ENCODE measurements at regions not wholly inside any gene's neighbourhood (a gene's known extent, or its start where the extent isn't known, plus 50 kb on each side); places are given as distances from the start of the nearest gene placed in this dataset.
"Not testable (repeated sequence)": the region's sequence is repeated elsewhere in the genome, so short reads cannot be mapped to it uniquely, and the experiment has no call there.

DNA sequence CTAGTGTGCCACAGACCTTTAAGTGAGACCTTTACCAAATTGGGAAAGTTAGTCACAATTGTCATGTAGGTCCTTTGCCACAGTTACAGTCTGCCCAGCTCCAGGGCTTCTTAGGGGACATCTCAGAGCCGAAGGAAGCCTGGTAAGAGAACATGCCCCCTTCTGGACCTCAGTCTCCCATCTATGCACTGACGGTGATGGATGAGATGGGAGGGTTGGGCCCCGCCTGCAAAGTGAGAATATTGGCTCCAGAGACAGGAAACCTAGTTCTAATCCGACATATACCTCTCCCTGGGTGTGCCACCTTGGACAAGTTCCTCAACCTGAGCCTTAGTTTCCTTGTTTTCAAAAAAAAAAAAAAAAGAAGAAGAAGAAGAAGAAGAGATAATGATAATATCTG lies 85.1 kb upstream of the NAV2 start:
- no peak for DNase-seq (ENCODE audit: low read depth)

DNA sequence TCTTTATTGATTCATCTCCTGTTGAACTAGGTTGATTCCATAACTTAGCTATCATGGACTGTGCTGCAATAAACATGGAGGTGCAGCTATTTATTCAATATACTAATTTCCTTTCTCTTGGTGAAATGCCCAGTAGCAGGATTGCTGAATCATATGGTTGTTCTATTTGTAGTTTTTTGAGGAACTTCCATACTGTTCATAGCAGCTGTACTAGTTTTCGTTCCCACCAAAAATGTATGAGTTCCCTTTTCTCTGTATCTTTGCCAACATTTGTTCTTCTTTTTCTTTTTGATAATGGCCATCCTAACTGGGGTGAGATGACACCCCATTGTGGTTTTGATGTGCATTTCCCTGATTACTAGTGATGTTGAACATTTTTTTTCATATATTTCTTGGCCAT lies 87.2 kb upstream of the NAV2 start:
- no peak for DNase-seq (ENCODE audit: low read depth)

DNA sequence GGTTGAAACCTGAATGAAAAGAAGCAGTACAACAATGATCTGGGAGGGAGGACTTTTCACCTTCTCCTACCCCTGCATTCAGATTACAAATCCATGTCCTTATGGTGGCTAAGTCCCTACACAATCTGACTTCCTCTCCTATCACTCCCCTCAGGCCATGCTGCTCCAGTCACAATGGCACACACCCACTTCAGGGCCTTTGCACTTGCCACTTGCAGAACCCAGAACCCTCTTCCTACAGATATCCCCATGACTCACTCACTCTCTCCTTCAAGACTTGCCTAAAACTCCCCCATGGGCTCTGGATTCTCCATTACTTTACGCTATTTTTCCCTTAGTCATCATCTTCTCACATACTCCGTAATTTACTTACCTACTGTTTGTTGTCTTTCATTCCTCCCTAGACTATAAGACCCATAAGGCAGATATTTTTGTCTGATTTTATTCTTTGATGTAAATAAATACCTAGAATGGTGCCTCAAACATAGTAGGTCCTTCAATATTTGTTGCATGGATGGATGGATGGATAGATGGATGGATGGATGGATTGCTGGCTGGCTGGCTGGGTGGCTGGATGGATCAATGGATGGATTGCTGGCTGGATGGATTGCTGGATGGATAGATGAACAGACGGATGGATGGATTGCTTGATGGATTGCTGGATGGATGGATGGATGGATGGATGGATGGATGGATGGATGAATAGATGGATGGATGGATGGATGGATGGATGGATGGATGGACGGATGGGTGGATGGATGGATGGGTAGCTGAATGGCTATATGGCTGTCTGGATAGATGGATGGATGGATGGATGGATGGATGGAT lies 94.7 kb upstream of the NAV2 start:
- no peak for DNase-seq (ENCODE audit: low read depth)

DNA sequence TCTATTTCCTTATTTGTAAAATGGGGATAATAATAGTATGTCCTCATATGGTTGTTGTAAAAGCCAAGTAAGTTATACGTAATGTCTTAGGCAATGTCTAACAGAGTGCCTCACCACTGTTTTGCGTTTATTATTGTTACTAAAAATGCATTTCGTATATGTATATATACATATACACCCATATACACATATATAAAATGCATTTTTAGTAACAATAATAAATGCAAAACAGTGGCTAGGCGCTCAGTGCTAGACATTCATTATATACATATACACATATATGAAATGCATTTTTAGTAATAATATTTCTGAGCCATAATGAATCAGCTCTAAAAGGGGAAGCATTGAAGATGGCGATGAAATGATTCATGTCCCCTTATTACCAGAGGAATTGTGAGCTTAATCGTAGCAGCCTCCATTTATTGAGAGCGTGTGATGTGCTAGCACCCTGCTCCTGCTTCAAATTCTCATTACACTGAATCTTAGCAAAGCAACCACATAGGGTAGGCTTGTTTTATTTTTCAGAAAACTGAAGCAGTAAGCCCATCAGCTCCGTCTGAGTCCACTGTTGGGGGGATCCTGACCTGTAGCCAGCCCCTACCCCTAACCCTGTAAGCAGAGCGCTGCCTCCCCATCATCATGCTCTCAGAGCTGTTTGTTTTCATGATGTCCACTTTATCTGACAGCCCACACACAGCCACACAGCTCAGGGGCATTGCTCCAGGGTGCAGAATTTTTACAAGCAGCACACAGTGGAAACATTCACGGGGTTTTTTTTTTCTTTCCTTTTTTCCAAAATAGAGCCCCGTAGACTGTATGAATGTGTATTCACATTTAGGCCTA lies 97.1 kb upstream of the NAV2 start:
- no peak for DNase-seq (ENCODE audit: low read depth)

DNA sequence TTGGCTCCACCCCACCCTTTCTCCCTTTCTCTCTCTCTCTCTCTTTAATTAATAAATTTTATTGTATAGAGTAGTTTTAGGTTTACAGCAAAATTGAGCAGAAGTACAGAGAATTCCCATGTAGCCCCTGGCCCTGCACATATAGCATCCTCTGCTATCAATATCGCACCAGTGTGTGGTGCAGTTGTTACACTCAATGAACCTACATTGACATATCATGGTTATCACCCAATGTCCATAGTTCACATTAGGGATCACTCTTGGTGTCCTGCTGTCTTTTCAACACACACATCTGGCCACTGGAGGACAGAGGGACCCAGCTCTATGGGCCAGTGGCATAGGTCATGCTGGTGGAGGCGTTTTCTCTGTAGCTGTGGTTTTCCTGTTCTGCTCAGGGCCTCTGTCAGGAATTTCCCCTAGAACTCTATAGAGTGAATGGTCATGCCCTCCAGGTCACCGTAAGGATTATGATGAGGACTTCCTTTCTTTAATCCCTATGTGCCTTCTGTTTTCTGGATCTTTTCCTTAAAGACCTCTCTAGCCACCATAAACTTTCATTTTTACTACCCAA lies 98.2 kb upstream of the NAV2 start:
- no peak for DNase-seq (ENCODE audit: low read depth)

DNA sequence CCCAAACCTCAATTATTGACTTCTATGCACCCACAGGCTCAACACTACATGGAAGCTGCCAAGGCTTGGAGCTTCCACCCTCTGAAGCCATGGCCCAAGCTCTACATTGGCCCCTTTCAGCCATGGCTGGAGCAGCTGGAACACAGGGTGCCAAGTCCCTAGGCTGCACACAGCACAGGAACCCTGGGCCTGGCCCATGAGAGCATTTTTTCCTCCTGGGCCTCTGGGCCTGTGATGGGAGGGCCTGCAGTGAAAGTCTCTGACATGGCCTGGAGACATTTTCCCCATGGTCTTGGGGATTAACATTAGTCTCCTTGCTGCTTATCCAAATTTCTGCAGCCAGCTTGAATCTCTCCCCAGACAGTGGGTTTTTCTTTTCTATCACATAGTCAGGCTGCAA lies 100.6 kb upstream of the NAV2 start:
- DNase-seq (ENCODE audit: low read depth) = not testable (repeated sequence)

DNA sequence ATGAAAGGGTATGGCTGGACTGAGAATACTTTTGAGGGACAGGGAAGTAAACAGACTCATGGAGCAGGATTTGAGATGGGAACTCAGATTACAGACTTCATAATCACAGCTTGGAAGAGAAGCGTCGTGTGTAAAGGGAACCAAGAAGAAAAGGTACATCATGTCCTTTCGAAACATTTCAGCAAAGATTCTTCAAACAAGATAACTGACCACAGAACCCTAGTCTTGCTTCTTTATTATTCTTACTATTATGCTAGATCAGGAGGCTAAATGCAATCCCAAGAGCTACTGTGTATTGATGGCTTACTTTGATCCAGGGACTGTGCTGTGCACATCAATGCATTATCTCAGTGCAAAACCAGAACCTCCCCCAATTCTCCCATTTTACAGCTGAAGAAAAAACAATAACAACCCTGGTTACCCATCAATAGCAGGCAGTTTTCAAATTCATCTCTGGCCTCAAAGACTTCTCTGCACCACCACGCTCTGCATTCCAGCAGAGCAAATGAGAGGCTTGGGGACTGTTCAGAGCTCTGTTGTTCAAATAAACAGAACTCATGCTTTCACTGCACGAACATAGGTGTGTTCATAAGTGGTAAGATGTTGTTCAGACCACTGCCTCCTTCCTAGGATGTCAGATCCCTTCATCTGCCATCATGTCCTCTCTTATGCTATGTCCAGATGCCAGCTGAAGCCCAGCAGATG lies 104.8 kb upstream of the NAV2 start:
- DNase-seq (ENCODE audit: low read depth) = no peak

DNA sequence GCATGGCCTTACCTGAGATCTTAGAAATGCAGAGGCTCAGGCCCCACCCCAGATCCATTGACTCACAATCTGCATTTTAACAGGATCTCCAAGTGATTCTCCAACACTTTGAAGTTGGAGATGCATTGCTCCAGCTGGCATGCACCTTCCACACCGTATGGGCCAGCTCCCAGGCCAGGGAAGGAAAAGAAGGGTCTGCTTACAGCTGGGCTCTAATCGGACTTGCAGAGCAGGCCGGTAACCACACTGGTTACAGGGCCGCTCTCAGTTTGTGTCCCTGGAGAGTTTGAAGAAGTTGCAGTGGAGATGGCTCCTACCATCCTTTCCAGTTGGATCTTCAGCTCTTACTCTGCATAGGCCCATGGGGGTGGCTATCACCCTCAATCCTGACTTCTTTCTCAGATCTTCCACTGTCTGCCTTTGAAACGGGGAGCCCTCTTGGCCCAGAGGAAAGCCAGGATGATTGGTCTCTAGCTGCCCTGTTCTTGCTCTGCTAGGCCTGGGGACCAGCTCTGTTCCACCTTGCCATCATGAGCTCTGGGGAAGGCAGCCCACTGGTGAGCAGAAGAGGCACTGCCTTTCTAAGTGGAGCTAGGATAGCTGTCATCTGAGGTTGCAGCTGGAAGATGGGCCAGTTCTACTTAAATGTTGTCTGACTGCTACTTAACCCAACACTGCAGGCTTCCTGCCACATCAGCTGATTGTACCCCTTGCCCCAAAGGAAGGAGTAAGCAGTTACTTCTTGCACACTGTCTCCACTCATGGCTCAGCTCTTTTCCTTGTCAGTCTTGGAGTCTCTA lies 105.6 kb upstream of the NAV2 start:
- no peak for DNase-seq (ENCODE audit: low read depth)

DNA sequence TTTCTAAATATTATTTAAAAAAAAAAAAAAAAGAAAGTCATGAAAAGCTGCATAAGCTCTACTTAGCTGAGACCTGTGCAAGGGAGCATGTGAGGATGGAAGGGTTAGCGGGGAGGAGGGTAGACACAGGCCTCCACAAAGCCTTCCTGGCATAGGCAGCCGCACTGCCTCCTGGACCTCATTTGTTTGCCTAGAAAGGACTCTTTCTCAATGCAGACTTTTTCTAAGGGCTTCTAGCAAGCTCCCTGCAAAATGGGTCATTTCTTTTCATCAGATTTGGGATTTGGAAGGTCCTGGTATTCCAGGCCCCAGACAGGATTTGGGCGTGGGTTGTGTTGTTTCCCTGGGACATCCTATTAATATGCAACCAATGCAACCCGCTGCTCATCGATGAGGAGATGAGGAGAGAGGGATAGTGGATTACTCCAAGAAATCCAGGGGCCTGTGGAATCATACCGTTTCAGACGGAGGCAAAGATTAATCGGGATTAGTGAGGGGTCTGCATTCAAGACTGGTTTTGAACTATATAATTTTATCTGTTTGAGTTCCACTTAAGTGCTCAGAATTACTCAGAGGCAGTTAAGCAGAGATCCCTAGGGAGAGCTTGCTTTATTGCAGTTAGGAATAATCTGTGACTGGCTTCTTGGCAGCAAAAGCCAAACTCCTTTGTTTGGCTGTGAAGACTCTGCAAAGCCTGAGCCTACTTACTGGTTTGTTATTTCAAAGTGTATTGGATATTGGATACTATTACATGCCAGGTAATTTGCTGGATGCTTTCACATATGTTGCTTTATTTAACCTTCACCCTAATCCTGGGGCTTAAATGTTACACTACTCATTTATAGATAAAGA lies 106.9 kb upstream of the NAV2 start:
- DNase-seq (ENCODE audit: low read depth) = no peak

DNA sequence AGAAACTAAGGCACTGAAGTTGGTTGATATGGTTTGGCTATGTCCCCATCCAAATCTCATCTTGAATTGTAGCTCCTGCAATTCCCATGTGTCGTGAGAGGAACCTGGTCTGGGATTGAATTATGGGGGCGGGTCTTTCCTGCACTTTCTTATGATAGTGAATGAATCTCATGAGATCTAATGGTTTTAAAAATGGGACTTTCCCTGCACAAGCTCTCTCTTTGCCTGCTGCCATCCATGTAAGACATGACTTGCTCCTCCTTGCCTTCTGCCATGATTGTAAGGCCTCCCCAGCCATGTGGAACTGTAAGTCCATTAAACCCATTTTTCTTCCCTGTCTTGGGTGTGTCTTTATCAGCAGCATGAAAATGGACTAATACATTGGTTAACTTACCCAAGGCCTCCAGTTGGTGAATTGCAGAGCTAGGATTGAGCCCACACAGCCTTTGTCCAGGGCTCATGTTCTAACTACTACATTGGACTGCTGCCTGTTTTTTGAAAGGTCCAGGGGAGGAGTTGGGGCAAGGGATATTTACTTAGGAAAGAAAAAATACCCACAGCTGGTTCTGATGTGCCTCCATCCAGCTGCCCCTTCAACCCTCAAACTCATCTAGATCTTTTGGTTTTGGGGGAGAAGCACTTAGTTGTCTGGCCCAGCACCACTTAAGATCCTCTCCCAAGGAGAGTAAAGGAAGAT lies 107.8 kb upstream of the NAV2 start:
- DNase-seq (ENCODE audit: low read depth) = no peak

DNA sequence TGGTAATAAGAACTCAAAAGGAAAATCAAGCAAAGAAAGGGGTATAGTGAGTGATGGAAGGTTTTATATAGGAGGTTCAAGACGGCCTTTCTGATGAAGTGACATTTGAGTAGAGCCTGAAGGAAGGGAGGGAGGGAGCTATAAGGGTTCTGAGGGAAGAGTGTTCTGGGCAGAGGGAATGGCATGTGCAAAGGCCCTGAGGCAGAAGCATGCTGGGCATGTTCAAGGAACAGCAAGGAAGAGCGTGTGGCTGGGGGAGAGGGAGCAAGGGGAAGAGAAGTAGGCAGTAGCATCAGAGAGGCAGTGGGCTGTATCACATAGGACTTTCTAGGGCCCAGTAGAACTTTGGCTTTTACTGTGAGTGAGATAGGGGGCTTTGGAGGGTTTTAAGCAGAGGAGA lies 108.9 kb upstream of the NAV2 start:
- DNase-seq (ENCODE audit: low read depth) = no peak

DNA sequence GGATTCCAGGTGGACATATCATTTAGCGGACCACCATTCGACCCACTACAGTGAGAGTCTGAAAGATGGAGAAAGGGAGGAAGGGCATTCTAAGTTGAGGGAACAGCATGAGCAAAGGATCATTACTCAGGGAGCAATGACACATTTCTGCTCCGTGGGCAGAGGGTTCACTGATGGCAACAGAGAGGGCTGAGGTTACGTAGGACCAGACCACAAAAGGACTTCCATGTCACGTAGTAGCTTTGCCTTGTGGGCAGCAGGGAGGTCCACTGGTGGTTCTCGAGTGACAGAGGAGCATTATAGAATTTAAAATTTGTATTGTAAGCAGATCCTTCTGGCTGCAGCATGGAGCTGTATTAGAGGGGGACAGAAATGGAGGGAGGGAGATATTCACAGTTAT lies 109.7 kb upstream of the NAV2 start:
- no peak for DNase-seq (ENCODE audit: low read depth)

DNA sequence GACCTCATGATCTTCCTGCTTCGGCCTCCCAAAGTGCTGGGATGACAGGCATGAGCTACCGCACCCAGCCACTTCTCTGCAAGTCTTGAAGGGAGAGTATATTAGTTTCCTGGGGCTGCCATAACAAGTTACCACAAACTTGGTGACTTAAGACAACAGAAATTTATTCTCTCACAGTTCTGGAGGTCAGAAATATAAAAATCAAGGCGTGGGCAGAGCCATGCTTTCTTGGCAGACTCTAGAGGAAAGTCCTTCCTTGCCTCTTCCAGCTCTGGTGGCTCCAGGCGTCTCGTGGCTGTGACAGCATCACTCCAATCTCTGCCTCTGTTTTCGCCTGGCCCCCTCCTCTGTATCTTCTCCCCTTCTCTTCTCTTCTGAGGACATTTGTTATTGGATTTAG lies 110.2 kb upstream of the NAV2 start:
- no peak for DNase-seq (ENCODE audit: low read depth)

DNA sequence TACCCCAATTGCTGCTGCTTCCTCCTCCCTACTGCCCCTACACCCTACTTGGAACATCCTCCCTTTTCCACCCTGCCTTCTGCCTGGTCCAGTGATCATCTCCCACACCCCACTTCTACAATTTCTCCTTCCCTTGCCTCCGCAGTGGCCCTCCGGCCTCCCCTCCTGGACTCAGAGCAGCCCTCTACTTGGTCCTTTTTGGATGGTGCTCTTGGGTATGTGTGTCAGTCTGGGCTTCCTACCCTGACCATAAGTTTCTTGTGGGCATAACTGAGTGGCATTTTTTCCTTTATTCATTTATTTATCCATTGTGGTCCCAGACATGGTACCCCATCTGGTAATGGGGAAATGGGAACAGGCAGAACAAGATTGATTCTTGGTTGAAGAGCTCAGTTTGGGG lies 111.4 kb upstream of the NAV2 start:
- no peak for DNase-seq (ENCODE audit: low read depth)

DNA sequence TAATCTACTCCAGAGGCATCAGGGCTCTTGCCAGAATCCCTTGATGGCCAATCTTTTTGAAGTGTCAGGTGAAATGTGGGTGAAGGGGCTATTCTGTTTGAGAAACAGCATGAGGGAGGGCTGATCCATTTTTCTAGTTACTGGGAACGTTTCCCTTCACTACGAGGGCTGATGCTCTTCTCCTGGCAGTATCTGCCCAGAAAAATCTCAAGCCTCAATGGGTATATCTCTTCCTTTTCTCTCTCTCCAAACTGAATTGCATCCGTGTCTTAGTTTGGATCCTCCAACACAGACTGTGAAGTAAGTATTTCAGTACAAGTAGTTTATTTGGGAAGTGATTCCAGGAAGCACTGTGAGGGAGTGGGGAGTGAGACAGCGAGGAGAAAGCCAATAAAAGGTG lies 113.0 kb upstream of the NAV2 start:
- DNase-seq (ENCODE audit: low read depth) = no peak

DNA sequence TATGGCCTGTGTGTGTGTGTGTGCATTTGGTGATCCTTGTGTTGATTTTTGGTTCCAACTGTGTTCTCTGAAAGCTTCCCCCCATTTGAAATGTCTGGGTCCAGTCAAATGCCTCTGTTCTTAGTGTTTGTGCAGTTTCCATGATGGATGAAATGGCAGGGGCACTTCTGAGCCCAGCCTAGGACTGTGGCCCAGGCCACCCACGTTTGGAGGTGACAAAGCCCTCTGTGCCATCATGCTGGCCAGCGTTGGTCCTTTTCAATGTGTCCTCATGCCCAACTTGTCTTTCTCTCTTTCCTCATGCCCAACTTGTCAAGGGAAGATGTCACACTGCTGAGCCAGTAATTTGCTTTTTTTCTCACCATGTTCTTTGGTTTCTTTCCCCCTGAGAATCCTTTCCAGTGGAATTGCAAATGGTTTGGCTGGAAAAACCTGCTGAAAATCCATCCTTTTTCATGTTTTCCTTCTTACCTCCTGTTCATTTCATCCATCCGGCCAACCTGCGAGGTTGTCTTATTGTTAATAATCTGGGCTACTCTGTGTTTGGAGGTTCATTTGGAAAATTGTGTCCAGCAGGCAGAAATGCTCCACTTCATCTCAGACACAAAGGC lies 113.7 kb upstream of the NAV2 start:
- DNase-seq (ENCODE audit: low read depth) = no peak

DNA sequence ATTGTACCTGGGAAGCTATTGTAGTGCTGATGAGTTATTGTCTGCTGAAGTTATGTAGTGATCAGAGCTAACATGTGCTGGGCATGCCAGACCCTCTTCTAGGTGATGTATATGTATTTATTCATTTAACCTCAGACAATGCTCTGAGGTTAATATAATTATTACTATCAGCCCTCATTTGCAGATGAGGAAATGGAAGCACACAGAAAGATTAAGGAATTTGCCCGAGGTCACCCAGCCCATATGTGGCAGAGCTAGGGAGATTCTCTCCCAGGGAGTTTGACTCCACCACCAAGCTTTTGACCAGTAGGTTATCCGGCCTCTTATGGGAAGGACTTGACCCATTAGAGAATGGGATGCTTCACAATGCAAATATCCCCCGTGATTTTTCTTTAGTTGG lies 114.2 kb upstream of the NAV2 start:
- no peak for DNase-seq (ENCODE audit: low read depth)

DNA sequence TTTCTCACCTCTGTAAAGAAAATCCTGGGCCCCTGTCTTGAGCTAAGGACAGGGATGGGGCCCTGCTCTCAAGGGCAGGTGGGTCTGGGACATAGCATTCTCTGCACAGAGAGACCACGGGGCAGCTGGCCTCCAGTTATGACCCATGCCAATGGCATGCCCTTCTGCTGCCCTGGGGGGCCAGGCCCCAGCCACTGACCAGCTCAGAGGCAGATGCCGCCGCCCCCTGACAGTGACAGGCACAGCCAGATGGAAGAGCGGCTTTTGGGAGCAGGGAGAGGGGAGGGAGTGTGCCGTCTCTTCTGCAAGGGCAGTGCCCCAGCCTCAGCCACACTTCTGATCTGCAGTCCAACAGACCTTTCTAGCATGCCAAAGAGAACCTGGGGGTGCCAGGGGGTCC lies 114.8 kb upstream of the NAV2 start:
- DNase-seq (ENCODE audit: low read depth) = no peak

DNA sequence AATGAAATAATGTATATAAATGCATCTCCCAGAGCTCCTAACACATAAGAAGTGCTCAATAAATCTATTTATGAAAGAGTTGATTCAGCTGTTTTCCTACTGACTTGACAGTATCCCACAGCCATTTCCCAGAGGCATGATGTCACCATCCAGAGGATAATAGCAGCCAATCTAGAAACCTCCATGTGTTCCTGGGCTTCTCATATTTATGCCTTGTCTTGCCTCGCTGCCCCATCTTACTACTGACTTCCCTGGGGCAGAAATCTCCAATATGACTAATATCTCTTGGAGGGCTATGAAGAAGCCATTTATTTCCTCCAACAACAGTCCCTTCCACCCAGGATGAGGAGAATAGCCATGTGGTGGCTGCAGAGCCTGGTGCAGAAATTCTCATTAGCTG lies 115.4 kb upstream of the NAV2 start:
- DNase-seq (ENCODE audit: low read depth) = no peak

Data from forelimb muscle (tissue), 1 donor.